Right renal pelvis (tissue), 4 donors: ENCODE measurements at regions not wholly inside any gene's neighbourhood (a gene's known extent, or its start where the extent isn't known, plus 50 kb on each side); places are given as distances from the start of the nearest gene placed in this dataset.

Experiments used
- DNase-seq, 4 donors: peaks; one replicate each; pipeline ENCODE4 v3.0.0-alpha.2; 2013; ENCODE audit warnings: low read depth in 4 of 4, low spot score in 3 of 4, missing footprints in 1 of 4

GRCh38 chr15:60093273-60094067 is 89.4 kb downstream of the FOXB1 start:
- no peak for DNase-seq

GRCh38 chr15:60095711-60096110 is 91.6 kb downstream of the FOXB1 start:
- no peak for DNase-seq

GRCh38 chr15:60096157-60096556 is 92.0 kb downstream of the FOXB1 start:
- DNase-seq: no peak

GRCh38 chr15:60101416-60101815 is 97.3 kb downstream of the FOXB1 start:
- no peak for DNase-seq

GRCh38 chr15:60102748-60103147 is 98.6 kb downstream of the FOXB1 start:
- no peak for DNase-seq

- no peak for DNase-seq
Observed at GRCh38 chr15:60110909-60111308, 106.8 kb downstream of the FOXB1 start.

GRCh38 chr15:60115579-60116380 is 111.7 kb downstream of the FOXB1 start:
- no peak for DNase-seq

- no peak for DNase-seq
Observed at GRCh38 chr15:60116456-60117089, 112.5 kb downstream of the FOXB1 start.

- DNase-seq: no peak
Observed at GRCh38 chr15:60118146-60118545, 114.0 kb downstream of the FOXB1 start.

- no peak for DNase-seq
Observed at GRCh38 chr15:60118626-60119025, 114.5 kb downstream of the FOXB1 start.

- no peak for DNase-seq
Observed at GRCh38 chr15:60119101-60119500, 115.0 kb downstream of the FOXB1 start.

GRCh38 chr15:60120100-60120499 is 116.0 kb downstream of the FOXB1 start:
- DNase-seq: no peak

- no peak for DNase-seq
Observed at GRCh38 chr15:60121845-60122244, 117.7 kb downstream of the FOXB1 start.

GRCh38 chr15:60122691-60123090 is 118.6 kb downstream of the FOXB1 start:
- no peak for DNase-seq

- DNase-seq: no peak
Observed at GRCh38 chr15:60124460-60125070, 120.5 kb downstream of the FOXB1 start.

- DNase-seq: no peak
Observed at GRCh38 chr15:60125334-60125733, 121.2 kb downstream of the FOXB1 start.

GRCh38 chr15:60126200-60126599 is 122.1 kb downstream of the FOXB1 start:
- no peak for DNase-seq

- no peak for DNase-seq
Observed at GRCh38 chr15:60126661-60127060, 122.5 kb downstream of the FOXB1 start.

GRCh38 chr15:60128000-60128376 is 123.9 kb downstream of the FOXB1 start:
- no peak for DNase-seq

GRCh38 chr15:60128710-60129109 is 124.6 kb downstream of the FOXB1 start:
- DNase-seq: no peak

- DNase-seq: no peak
Observed at GRCh38 chr15:60130398-60130797, 126.3 kb downstream of the FOXB1 start.
